ENCODE measurements at regions not wholly inside any gene's neighbourhood (a gene's known extent, or its start where the extent isn't known, plus 50 kb on each side); places are given as distances from the start of the nearest gene placed in this dataset.
"Not testable (repeated sequence)": the region's sequence is repeated elsewhere in the genome, so short reads cannot be mapped to it uniquely, and the experiment has no call there.

- DNase-seq (ENCODE audit: low spot score), result no peak
Measured at GRCh38 chr2:167843657-167844056, 403.7 kb downstream of the STK39 start.

- no peak for DNase-seq (ENCODE audit: low spot score)
Measured at GRCh38 chr2:167843217-167843616, 404.2 kb downstream of the STK39 start.

GRCh38 chr2:167842047-167842446 is 405.3 kb downstream of the STK39 start:
- DNase-seq (ENCODE audit: low spot score), result no peak

GRCh38 chr2:167835290-167835689 is 412.1 kb downstream of the STK39 start:
- not testable (repeated sequence) for DNase-seq (ENCODE audit: low spot score)

- no peak for DNase-seq (ENCODE audit: low spot score)
Measured at GRCh38 chr2:167834707-167835106, 412.7 kb downstream of the STK39 start.

- DNase-seq (ENCODE audit: low spot score), result no peak
Measured at GRCh38 chr2:167833294-167833693, 414.1 kb downstream of the STK39 start.

GRCh38 chr2:167832868-167833287 is 414.5 kb downstream of the STK39 start:
- DNase-seq (ENCODE audit: low spot score), result no peak

DNA sequence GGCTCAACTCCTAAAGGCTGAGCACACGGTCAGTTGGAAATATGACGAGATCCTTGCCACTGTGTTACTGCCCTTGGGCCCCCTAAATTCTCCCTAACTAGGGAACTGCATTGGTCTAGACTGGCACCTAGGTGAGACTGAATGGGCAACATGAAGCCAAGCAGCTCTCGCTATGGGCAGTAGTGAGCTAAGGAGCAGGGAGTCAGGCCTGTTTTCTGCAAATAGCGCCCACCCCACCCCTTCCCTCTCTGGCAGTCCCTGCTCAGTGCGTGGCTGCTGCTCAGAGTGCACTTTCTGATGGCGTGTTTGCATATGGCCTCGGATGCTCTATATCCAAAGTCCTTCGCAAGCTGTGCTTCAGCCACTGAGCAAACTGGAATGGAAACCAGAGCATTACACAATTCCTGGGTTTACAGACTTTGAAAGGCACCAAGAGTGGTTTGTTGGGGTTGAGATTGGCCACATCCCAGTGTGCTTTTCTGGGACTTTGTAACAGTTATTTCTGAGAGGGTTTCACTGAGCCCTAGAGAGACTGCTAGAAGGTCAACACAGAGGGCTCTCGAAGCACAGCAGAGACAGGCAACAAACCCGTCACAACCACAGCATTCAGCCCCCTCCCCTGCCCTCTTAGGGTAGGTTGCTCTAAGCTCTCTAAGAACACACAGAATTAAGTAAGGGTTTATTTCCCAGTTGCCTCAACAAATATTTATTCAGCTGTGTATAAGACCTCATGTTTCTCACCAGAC is 419.9 kb downstream of the STK39 start:
- DNase-seq (ENCODE audit: low spot score), result no peak

GRCh38 chr2:167826906-167827305 is 420.5 kb downstream of the STK39 start:
- DNase-seq (ENCODE audit: low spot score), result no peak

- DNase-seq (ENCODE audit: low spot score), result no peak
Measured at GRCh38 chr2:167825664-167826063, 421.7 kb downstream of the STK39 start.

GRCh38 chr2:167822690-167823465 is 424.5 kb downstream of the STK39 start:
- no peak for DNase-seq (ENCODE audit: low spot score)

GRCh38 chr2:167820488-167820887 is 426.9 kb downstream of the STK39 start:
- DNase-seq (ENCODE audit: low spot score), result no peak

GRCh38 chr2:167818521-167818920 is 428.9 kb downstream of the STK39 start:
- no peak for DNase-seq (ENCODE audit: low spot score)

DNA sequence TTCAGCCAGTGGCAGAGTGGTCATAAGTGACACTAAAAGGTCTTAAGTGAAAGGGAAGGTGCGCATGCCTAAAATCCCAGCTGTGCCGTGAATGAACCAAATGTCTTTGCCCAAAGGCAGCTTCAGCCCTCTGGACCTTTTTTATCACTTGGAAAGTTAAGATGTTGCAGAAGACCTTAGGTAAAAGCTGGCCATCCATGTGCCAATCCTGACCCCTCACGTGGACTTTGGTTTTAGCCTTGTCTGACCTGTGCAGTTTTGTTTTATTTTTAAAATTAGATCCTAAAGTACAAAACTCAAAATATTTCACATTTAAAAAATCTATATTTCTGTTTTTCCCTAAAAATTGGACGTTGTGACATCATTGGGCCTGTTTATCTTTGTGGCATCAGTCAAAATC is 429.5 kb downstream of the STK39 start:
- no peak for DNase-seq (ENCODE audit: low spot score)

- no peak for DNase-seq (ENCODE audit: low spot score)
Measured at GRCh38 chr2:167817422-167817821, 430.0 kb downstream of the STK39 start.

- no peak for DNase-seq (ENCODE audit: low spot score)
Measured at GRCh38 chr2:167816874-167817290, 430.5 kb downstream of the STK39 start.

- DNase-seq (ENCODE audit: low spot score), result no peak
Measured at GRCh38 chr2:167814881-167815718, 432.3 kb downstream of the STK39 start.

GRCh38 chr2:167814482-167814880 is 432.9 kb downstream of the STK39 start:
- DNase-seq (ENCODE audit: low spot score), result not testable (repeated sequence)

GRCh38 chr2:167809799-167810198 is 437.6 kb downstream of the STK39 start:
- not testable (repeated sequence) for DNase-seq (ENCODE audit: low spot score)

GRCh38 chr2:167803449-167803988 is 443.9 kb downstream of the STK39 start:
- no peak for DNase-seq (ENCODE audit: low spot score)

DNA sequence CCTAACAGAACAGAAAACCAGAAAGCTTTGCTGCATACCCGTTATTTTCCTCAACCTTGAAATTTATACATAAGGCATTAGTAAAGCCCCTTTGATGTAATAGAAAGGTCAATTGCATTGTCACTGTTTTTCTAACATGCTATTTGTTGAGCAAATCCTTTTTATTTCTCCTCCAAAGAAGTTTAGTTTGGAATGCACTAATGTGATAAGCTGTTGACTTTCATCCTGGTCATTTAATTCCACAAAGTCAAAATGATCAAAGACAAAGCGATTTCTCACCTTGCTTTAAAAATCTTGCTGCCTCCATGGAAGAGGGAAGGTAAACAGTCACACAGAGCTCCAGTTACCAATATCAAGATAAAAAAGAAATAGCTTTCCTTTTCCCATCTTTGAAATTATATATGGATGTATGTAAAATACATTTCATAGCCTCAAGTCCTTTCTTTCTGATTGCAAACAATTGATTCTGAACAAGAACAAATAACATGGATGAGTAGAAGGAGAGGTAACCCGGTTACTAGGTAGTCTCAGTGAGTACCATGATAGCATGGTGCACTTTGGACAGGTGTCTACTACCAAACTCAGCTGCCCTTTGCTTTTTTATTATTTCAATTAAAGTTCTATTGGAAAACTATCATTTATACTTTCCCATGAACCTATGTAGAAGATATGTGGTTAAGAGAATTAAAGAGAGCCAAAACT is 452.7 kb downstream of the STK39 start:
- no peak for DNase-seq (ENCODE audit: low spot score)

GRCh38 chr2:167793725-167794124 is 453.7 kb downstream of the STK39 start:
- no peak for DNase-seq (ENCODE audit: low spot score)

Measured in LoVo (cell line).